Fibroblast of skin of scalp (primary cell): ENCODE measurements at regions not wholly inside any gene's neighbourhood (a gene's known extent, or its start where the extent isn't known, plus 50 kb on each side); places are given as distances from the start of the nearest gene placed in this dataset.

ENCODE experiments used
- DNase-seq: peaks from one replicate; pipeline ENCODE4 v3.0.0-alpha.2; 2013

- no peak for DNase-seq
Measured at GRCh38 chr15:67892559-67893377, 52.9 kb upstream of the RNU6-1 start.

- no peak for DNase-seq
Measured at GRCh38 chr15:67895237-67895636, 55.4 kb upstream of the RNU6-1 start.

- no peak for DNase-seq
Measured at GRCh38 chr15:67897646-67898339, 57.9 kb upstream of the RNU6-1 start.

DNA sequence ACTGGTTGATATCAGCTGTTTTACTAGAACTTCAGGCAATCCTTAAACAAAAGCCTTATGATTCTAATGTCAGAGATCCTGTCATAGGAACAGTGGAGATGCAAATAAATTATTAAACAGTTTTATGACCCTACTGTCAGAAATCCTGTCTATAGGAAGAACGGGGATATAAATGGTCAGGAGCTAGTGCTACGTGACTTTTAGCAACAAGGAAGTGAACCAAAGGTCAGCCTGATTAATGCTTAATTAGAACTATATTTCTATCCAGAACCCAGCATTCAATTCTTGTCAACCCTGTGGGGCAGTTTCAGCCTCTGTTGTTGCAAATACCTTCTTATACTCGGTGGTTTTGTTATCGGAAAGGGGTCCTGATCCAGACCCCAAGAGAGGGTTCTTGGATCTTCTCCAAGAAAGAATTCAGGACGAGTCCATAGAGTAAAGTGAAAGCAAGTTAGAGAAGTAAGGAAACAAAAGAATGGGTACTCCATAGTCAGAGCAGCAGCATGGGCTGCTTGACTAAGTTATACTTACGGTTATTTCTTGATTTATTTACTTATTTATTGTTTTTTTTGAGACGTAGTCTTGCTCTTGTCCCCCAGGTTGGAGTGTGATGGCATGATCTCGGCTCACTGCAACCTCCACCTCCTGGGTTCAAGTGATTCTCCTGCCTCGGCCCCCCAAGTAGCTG is 59.9 kb upstream of the RNU6-1 start:
- DNase-seq, result no peak

DNA sequence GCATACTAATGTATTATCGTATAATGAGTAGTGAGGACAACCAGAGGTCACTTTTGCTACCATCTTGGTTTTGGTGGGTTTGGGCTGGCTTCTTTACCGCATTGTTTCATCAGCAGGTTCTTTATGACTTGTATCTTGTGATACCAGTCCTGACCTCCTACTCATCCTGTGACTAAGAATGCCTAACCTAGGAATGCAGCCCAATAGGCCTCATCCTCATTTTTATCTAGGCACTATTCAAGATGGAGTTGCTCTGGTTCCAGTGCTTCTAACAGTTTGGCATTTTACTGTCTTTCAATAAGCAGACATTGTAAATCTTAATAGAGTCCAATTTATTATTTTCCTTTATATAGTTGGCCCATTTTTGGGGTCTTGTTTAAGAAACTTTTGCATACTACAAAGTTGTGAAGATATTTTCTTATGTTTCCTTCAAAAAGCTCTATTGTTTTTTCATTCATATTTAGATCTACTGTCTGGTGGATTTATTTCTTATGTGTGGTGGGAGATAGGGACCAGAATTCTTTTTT is 60.8 kb upstream of the RNU6-1 start:
- DNase-seq, result no peak

DNA sequence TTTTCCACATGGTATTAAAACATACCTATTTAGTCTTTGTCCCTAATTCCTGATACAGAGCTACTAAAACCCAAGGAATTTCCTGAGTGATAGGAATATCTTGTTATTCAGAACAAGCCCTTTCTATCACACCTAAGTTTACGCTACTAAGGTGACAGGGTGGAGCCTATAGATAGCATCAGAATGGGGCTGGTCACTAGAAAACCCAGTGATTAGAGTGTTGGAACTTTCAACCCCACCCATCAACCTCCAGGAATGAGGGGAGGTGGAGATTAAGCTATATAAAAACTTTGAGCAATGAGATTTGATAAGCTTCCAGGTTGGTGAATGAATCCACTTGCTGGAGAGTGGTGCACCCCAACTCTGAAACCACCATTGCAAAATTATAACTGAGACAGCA is 62.1 kb upstream of the RNU6-1 start:
- no peak for DNase-seq

DNA sequence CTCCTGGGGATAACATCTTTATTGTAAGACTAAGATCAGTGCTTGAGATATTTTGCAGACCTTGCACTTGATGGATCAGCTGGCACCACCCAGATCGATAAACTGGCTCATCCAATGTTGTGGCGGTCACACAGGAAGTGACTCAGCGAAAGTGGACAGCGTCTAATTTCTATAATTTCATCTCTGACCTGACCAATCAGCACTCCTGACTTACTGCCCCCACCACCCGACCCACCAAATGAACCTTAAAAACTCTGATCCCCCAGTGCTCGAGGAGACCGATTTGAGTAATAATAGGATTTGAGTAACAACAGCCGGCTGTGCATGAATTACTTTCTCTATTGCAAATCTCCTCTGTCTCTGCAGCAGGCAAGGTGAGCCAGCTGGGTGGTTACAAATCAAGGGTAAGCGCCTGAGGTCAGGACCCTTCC is 62.7 kb upstream of the RNU6-1 start:
- no peak for DNase-seq

GRCh38 chr15:67903708-67904107 is 63.9 kb upstream of the RNU6-1 start:
- no peak for DNase-seq

- DNase-seq, result no peak
Measured at GRCh38 chr15:67905628-67906027, 65.8 kb upstream of the RNU6-1 start.

DNA sequence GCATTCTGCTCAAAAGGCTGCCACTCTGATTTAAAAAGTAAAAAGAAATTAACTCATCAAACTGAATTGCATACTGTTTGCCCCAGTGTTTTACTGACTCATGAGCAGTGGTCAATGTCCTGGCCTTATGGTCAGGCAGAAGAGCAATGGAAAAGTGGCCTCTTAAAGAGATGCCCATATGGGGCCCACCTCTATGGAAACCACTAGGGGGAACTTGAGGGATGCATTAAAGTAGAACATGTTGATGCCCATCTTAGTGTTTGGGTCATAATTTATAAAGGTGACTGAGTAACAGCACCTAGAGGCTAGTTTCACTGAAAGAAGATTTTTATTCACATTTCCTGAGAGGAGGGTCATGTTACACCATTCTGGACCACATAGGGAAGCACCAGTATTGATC is 66.5 kb upstream of the RNU6-1 start:
- peak; percentile 20 for DNase-seq

DNA sequence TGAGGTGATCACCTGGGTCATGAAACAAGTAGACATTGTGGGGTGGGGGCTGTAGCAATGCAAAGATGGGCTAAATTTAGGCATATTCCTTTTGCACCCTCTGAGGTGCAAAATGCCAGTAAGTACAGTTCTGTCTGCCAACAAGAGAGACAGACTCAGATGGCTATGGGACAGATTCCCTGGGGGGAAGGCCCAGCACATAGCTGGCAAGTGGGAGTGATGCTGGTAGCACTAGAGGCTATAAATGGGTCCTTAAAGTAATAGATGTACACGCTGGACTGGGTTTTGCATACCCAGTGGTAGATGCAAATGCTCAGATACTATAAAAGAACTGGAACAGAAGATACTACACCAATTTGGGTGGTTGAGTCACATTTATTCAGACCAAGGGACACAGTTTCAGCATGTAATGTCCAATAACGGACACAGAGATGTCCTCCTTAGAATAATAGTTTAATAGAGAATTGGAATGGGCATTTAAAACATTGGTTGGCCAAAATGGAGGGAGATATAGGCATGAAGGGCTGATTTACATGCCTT is 67.4 kb upstream of the RNU6-1 start:
- no peak for DNase-seq

- no peak for DNase-seq
Measured at GRCh38 chr15:67908756-67909155, 68.9 kb upstream of the RNU6-1 start.

DNA sequence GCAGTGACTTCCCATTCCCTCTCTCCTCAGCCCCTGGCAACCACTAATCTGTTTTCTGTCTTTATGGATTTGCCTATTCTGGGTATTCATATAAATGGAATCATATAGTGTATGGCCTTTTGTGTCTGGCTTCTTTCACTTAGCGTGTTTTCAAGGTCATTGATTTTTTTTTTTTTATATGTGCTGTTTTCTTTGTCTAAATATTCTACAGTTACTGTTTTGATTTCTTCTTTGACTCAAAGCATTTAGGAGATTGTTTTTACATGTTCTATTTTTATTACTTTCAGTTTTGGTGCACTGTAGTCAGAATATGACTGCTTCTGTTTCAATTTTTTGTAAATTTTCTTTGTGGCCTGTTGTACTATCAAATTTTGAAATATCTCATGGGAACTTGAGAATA is 71.9 kb upstream of the RNU6-1 start:
- no peak for DNase-seq

GRCh38 chr15:67914028-67914427 is 74.2 kb upstream of the RNU6-1 start:
- no peak for DNase-seq

GRCh38 chr15:67914537-67915460 is 75.0 kb upstream of the RNU6-1 start:
- DNase-seq, result peak; percentile 65

GRCh38 chr15:67915461-67916374 is 75.9 kb upstream of the RNU6-1 start:
- DNase-seq, result no peak

- no peak for DNase-seq
Measured at GRCh38 chr15:67916565-67916964, 76.7 kb upstream of the RNU6-1 start.

DNA sequence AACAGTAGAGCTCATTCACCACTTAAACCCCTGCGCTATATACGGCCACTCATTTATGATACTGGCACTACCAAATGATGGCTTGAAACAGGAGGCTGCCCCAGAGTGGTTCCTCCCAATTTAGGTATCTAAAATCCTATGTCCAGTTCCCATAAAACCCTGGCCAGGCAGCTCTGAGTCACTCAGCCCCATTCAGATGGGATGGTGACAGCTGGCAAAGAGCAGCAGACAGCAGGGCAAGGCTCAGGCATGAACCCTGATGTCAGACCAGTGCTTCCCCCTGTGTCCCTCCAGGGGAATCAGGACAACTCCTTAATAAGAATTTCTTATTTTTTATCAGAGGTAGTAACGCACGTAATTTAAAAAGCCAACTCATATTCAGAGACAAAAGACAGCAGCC is 77.2 kb upstream of the RNU6-1 start:
- no peak for DNase-seq

DNA sequence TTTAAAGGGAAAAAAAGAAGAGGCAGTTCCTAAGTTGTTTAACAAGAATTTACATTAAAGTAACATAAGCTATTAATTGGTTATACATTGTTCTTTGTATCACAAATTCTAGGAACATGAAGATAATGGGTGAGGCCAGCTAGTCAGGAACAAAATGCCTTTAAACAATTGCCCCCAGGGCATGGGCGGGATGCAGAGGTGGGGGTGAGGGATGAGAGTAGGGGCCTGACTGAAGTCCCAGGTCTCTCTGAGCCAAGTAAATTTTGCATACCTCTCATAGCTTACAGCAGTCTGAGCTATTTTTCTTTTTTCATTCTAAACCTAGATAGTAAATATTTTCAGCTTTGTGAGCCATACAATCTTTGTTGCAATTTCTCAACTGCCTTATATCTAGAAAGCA is 77.8 kb upstream of the RNU6-1 start:
- no peak for DNase-seq

GRCh38 chr15:67918205-67918861 is 78.5 kb upstream of the RNU6-1 start:
- no peak for DNase-seq
